A549 (cell line): ENCODE measurements at regions not wholly inside any gene's neighbourhood (a gene's known extent, or its start where the extent isn't known, plus 50 kb on each side); places are given as distances from the start of the nearest gene placed in this dataset.

ENCODE experiments used
- ATAC-seq, 2 experiments: fragments of 200-7000 bp in 1 of 2; fragments of >200 bp in 1 of 2; cut with Nextera tagmentation in 1 of 2; cut with Tn5 transposase in 1 of 2; 3 replicates each; pipeline versions ENCODE4 v1.8.0 to v1.9.1; 2018 to 2020; ENCODE audit warnings: mild to moderate bottlenecking in 1 of 2, moderate library complexity in 1 of 2
- CTCF ChIA-PET: fragments of 300-600 bp; sonication (Branson Sonifier 250); formaldehyde crosslinking; extraction: SDS; loops from one replicate; lab custom pipeline; 2021; ENCODE audit warnings: antibody characterized with exemption, inconsistent platforms; lab: Yijun Ruan, JAX
- POLR2A ChIA-PET: fragments of 350-600 bp; formaldehyde crosslinking; extraction: SDS; loops from one replicate; lab custom pipeline; 2021; ENCODE audit warnings: antibody characterized with exemption, inconsistent platforms; lab: Yijun Ruan, JAX
- DNase-seq, 2 experiments: peaks; one replicate each; pipeline versions ENCODE4 v3.0.0 to v3.0.0-alpha.2; 2011 to 2016; ENCODE audit warnings: low read depth in 1 of 2, low spot score in 1 of 2
- FAIRE-seq: peaks from 2 replicates; lab custom pipeline; 2011; peaks lifted over from hg19 to GRCh38; lab: Jason Lieb, UNC
- H3K27ac ChIP-seq, 2 experiments: fragments of >200 bp; sonication (Bioruptor Twin); formaldehyde crosslinking; 3 replicates each; pipeline ENCODE4 v1.5.1; 2016 to 2017
- H3K4me1 ChIP-seq: fragments of >200 bp; sonication (Bioruptor Twin); formaldehyde crosslinking; 3 replicates; pipeline ENCODE4 v1.6.1; 2016
- H3K4me2 ChIP-seq: fragments of >200 bp; sonication (Bioruptor Twin); formaldehyde crosslinking; 3 replicates; pipeline ENCODE4 v1.6.1; 2016
- H3K4me3 ChIP-seq: fragments of >200 bp; sonication (Bioruptor Twin); formaldehyde crosslinking; 3 replicates; pipeline ENCODE4 v1.5.1; 2016
- H3K9me3 ChIP-seq: fragments of >200 bp; sonication (Bioruptor Twin); formaldehyde crosslinking; 3 replicates; pipeline ENCODE4 v1.6.1; 2016
- CBX2 ChIP-seq: fragments of 200-600 bp; sonication (generic); IDR thresholded peaks from 2 replicates; pipeline ENCODE4 v1.6.1; 2016; ENCODE audit warnings: low read depth, mild to moderate bottlenecking, borderline replicate concordance
- CEBPB ChIP-seq, 2 experiments: fragments of >200 bp in 1 of 2; sonication (Bioruptor Twin) in 1 of 2; formaldehyde crosslinking in 1 of 2; IDR thresholded peaks; 2 replicates each; pipeline ENCODE4 v1.6.1; 2012 to 2016
- EHF ChIP-seq: fragments of 250-450 bp; sonication (Bioruptor Pico); IDR thresholded peaks from 2 replicates; pipeline ENCODE4 v1.5.0; 2020; ENCODE audit warnings: mild to moderate bottlenecking
- EHMT2 ChIP-seq: fragments of 200-600 bp; sonication (generic); IDR thresholded peaks from 2 replicates; pipeline ENCODE4 v1.6.1; 2016; ENCODE audit warnings: antibody characterized with exemption, low read depth, mild to moderate bottlenecking, moderate library complexity
- ESRRA ChIP-seq: fragments of 150-350 bp; IDR thresholded peaks from 2 replicates; pipeline ENCODE4 v1.6.1; 2014; ENCODE audit warnings: mild to moderate bottlenecking, low read length, borderline replicate concordance
- FOXS1 ChIP-seq: fragments of 250-450 bp; sonication (Bioruptor Pico); IDR thresholded peaks from 2 replicates; pipeline ENCODE4 v1.5.0; 2020; ENCODE audit warnings: mild to moderate bottlenecking, moderate library complexity
- HDAC2 ChIP-seq: fragments of 200-600 bp; sonication (generic); IDR thresholded peaks from 2 replicates; pipeline ENCODE4 v1.6.1; 2016
- HOXB13 ChIP-seq: fragments of 250-450 bp; sonication (Bioruptor Pico); IDR thresholded peaks from 2 replicates; pipeline ENCODE4 v1.5.0; 2020; ENCODE audit warnings: low read depth, mild to moderate bottlenecking, moderate library complexity
- KDM5A ChIP-seq: fragments of 200-600 bp; sonication (generic); IDR thresholded peaks from 2 replicates; pipeline ENCODE4 v1.6.1; 2016; ENCODE audit warnings: antibody characterized with exemption, mild to moderate bottlenecking
- MAFK ChIP-seq: fragments of 450-650 bp; IDR thresholded peaks from 2 replicates; pipeline ENCODE4 v1.6.1; 2014; ENCODE audit not compliant: partially characterized antibody
- MYC ChIP-seq: IDR thresholded peaks from 2 replicates; pipeline ENCODE4 v1.6.1; 2012; ENCODE audit warnings: mild to moderate bottlenecking, inconsistent platforms, low read length, improper control_type of control experiment, borderline replicate concordance
- NFE2L2 ChIP-seq: fragments of 150-350 bp; conservative IDR thresholded peaks from 2 replicates; pipeline ENCODE4 v1.6.1; 2014; ENCODE audit warnings: low read length
- PHF8 ChIP-seq: fragments of 200-600 bp; sonication (generic); IDR thresholded peaks from 2 replicates; pipeline ENCODE4 v1.6.1; 2016; ENCODE audit warnings: low read depth, mild to moderate bottlenecking, antibody characterized with exemption, moderate library complexity, borderline replicate concordance
- POLR2A ChIP-seq: IDR thresholded peaks from 2 replicates; pipeline ENCODE4 v1.6.1; 2012; ENCODE audit warnings: mild to moderate bottlenecking, low read length
- SREBF2 ChIP-seq: fragments of 450-650 bp; IDR thresholded peaks from 2 replicates; pipeline ENCODE4 v1.6.1; 2014; ENCODE audit warnings: mild to moderate bottlenecking, moderate library complexity
- TFCP2L1 ChIP-seq: fragments of 250-450 bp; sonication (Bioruptor Pico); IDR thresholded peaks from 2 replicates; pipeline ENCODE4 v1.5.0; 2021; ENCODE audit warnings: mild to moderate bottlenecking
- WGBS: methylation state at CpG from one replicate; pipeline ENCODE4 v1.1.6; 2017; ENCODE audit errors: missing lambda C conversion rate; 5-methylcytosine and 5-hydroxymethylcytosine counted together
- TF ChIP-seq, protein P1 (sequence below): fragments of >200 bp; sonication (Bioruptor Twin); formaldehyde crosslinking; IDR thresholded peaks from 3 replicates; pipeline ENCODE4 v1.6.1; 2016
- TF ChIP-seq, protein P2 (sequence below): fragments of 250-450 bp; sonication (Bioruptor Pico); IDR thresholded peaks from 2 replicates; pipeline ENCODE4 v1.5.0; 2020; ENCODE audit warnings: low read depth, mild to moderate bottlenecking, moderate library complexity
- TF ChIP-seq, protein P3 (sequence below): fragments of 250-450 bp; sonication (Bioruptor Pico); IDR thresholded peaks from 2 replicates; pipeline ENCODE4 v1.5.0; 2021; ENCODE audit warnings: mild to moderate bottlenecking, moderate library complexity, borderline replicate concordance
- TF ChIP-seq, protein P4 (sequence below): fragments of >200 bp; sonication (Bioruptor Twin); formaldehyde crosslinking; IDR thresholded peaks from 3 replicates; pipeline ENCODE4 v1.5.1; 2016
- TF ChIP-seq, protein P5 (sequence below): fragments of 150-350 bp; IDR thresholded peaks from 2 replicates; pipeline ENCODE4 v1.6.1; 2014; ENCODE audit warnings: low read depth, mild to moderate bottlenecking, low read length
- TF ChIP-seq, protein P6 (sequence below): IDR thresholded peaks from 2 replicates; pipeline ENCODE4 v1.6.1; 2012; ENCODE audit warnings: low read depth, borderline replicate concordance
- TF ChIP-seq, protein P7 (sequence below): IDR thresholded peaks from 2 replicates; pipeline ENCODE4 v1.6.1; 2012

DNA sequence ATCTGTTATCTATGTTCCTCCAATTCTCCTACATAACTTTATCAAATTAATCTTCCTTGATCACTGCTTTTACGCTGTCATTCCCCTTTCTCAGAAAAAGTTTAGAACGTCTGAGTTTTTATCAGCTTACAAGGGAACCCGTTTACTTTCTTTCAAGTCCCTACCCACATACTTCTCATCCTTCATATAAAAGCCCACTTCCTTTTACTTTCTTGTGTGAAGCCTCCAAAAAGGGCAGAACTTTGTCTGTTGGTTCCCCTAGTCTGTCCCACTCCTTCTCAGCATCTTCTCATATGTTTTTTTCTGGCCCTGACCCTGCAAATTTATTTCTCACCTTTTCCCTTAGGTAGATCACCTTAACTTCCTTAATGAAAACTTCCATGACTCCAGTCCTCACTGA, 106.1 kb downstream of the TFAP2B start:
- no peaks in the 10 kb centered on the region for H3K9me3 ChIP-seq
- WGBS = 10% methylated on average over 3 of the region's 3 CpGs
- ATAC-seq (no peak), DNase-seq (no peak), FAIRE-seq (no peak)
- H3K4me2 ChIP-seq = no peak overlapping the region
- H3K27ac ChIP-seq = no peak overlapping the region
- ChIA-PET POLR2A (no interaction called here), CTCF (interaction anchor here (0.5 kb wide), 1 partner anchor 108 kb away, joined by 5 read pairs; no protein-coding TSS in a partner anchor)
- H3K4me3 ChIP-seq = no peak overlapping the region
- H3K4me1 ChIP-seq = no peaks in the 10 kb centered on the region
- TF ChIP-seq HOXB13 (CRISPR knock-in tag) = no peak
- TF ChIP-seq MAFK = no peak
- TF ChIP-seq, protein P1, sequence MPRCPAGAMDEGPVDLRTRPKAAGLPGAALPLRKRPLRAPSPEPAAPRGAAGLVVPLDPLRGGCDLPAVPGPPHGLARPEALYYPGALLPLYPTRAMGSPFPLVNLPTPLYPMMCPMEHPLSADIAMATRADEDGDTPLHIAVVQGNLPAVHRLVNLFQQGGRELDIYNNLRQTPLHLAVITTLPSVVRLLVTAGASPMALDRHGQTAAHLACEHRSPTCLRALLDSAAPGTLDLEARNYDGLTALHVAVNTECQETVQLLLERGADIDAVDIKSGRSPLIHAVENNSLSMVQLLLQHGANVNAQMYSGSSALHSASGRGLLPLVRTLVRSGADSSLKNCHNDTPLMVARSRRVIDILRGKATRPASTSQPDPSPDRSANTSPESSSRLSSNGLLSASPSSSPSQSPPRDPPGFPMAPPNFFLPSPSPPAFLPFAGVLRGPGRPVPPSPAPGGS = no peak
- TF ChIP-seq, protein P2, sequence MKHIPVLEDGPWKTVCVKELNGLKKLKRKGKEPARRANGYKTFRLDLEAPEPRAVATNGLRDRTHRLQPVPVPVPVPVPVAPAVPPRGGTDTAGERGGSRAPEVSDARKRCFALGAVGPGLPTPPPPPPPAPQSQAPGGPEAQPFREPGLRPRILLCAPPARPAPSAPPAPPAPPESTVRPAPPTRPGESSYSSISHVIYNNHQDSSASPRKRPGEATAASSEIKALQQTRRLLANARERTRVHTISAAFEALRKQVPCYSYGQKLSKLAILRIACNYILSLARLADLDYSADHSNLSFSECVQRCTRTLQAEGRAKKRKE (CRISPR knock-in tag) = no peak
- no peak for TF ChIP-seq ESRRA
- TF ChIP-seq, protein P3, sequence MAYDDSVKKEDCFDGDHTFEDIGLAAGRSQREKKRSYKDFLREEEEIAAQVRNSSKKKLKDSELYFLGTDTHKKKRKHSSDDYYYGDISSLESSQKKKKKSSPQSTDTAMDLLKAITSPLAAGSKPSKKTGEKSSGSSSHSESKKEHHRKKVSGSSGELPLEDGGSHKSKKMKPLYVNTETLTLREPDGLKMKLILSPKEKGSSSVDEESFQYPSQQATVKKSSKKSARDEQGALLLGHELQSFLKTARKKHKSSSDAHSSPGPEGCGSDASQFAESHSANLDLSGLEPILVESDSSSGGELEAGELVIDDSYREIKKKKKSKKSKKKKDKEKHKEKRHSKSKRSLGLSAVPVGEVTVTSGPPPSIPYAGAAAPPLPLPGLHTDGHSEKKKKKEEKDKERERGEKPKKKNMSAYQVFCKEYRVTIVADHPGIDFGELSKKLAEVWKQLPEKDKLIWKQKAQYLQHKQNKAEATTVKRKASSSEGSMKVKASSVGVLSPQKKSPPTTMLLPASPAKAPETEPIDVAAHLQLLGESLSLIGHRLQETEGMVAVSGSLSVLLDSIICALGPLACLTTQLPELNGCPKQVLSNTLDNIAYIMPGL (CRISPR knock-in tag) = no peak
- no peak for TF ChIP-seq FOXS1 (CRISPR knock-in tag)
- TF ChIP-seq NFE2L2 = no peak
- TF ChIP-seq, protein P4, sequence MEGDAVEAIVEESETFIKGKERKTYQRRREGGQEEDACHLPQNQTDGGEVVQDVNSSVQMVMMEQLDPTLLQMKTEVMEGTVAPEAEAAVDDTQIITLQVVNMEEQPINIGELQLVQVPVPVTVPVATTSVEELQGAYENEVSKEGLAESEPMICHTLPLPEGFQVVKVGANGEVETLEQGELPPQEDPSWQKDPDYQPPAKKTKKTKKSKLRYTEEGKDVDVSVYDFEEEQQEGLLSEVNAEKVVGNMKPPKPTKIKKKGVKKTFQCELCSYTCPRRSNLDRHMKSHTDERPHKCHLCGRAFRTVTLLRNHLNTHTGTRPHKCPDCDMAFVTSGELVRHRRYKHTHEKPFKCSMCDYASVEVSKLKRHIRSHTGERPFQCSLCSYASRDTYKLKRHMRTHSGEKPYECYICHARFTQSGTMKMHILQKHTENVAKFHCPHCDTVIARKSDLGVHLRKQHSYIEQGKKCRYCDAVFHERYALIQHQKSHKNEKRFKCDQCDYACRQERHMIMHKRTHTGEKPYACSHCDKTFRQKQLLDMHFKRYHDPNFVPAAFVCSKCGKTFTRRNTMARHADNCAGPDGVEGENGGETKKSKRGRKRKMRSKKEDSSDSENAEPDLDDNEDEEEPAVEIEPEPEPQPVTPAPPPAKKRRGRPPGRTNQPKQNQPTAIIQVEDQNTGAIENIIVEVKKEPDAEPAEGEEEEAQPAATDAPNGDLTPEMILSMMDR = no peak
- no peak for TF ChIP-seq EHMT2
- TF ChIP-seq, protein P5, sequence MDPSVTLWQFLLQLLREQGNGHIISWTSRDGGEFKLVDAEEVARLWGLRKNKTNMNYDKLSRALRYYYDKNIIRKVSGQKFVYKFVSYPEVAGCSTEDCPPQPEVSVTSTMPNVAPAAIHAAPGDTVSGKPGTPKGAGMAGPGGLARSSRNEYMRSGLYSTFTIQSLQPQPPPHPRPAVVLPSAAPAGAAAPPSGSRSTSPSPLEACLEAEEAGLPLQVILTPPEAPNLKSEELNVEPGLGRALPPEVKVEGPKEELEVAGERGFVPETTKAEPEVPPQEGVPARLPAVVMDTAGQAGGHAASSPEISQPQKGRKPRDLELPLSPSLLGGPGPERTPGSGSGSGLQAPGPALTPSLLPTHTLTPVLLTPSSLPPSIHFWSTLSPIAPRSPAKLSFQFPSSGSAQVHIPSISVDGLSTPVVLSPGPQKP = no peak
- TF ChIP-seq TFCP2L1 (CRISPR knock-in tag) = no peak
- TF ChIP-seq, all 56 proteins: peak for 0

DNA sequence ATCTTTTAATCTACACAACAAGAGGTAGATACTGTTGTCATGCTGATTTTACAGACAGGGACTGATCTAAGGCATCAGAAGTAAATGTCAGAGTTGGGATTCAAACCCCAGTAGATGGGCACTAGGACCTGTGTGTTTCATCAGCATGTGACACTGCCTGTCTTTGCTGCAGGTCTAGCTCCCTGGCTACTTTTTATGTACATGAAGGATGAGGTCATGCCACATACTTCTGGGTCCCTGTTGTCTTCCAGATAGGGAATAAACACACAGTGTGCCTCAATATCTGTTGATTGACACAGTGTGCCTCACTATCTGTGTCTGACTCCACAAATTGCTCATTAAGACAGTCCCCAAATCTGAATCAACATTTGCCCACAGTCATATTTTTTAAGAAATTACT, 106.9 kb downstream of the TFAP2B start:
- H3K4me2 ChIP-seq = no peak overlapping the region
- TF ChIP-seq, protein P6, sequence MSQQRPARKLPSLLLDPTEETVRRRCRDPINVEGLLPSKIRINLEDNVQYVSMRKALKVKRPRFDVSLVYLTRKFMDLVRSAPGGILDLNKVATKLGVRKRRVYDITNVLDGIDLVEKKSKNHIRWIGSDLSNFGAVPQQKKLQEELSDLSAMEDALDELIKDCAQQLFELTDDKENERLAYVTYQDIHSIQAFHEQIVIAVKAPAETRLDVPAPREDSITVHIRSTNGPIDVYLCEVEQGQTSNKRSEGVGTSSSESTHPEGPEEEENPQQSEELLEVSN = no peak
- TF ChIP-seq EHMT2 (no peak), HDAC2 (no peak), POLR2A (no peak), CEBPB (IDR thresholded peaks at IDR 0.05) (no peak), EHF (CRISPR knock-in tag) (no peak), CBX2 (no peak), TFCP2L1 (CRISPR knock-in tag) (no peak), PHF8 (no peak), KDM5A (no peak), MYC (no peak), SREBF2 (no peak)
- TF ChIP-seq, protein P7, sequence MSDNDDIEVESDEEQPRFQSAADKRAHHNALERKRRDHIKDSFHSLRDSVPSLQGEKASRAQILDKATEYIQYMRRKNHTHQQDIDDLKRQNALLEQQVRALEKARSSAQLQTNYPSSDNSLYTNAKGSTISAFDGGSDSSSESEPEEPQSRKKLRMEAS = no peak
- TF ChIP-seq, protein P3 (CRISPR knock-in tag) = no peak
- TF ChIP-seq, all 56 proteins: peak for 0
- DNase-seq (no peak), ATAC-seq (no peak), FAIRE-seq (no peak)
- CTCF ChIA-PET = no interaction called here
- no peaks in the 10 kb centered on the region for H3K4me1 ChIP-seq
- H3K27ac ChIP-seq = no peak overlapping the region
- POLR2A ChIA-PET = no interaction called here
- no peak overlapping the region for H3K4me3 ChIP-seq
- no peaks in the 10 kb centered on the region for H3K9me3 ChIP-seq
